ENCODE measurements at regions not wholly inside any gene's neighbourhood (a gene's known extent, or its start where the extent isn't known, plus 50 kb on each side); places are given as distances from the start of the nearest gene placed in this dataset.

DNA sequence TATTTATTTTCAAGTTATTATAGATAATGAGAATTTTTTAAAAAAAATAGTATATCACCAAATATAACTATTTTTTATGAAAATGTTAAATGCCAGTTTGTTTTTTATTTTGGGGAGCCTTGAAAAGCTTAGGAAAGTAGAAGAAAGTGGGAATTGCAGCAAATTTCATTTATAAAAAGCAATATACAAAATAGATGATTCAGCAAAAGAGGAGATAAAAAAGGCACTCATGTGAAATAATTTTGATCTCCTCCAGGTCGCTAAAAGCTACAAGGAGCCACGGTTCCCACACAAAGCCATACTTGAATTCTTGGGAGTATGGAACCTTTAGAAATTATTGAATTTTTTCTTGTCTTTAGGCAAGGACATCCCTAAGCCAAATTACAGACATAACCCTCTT lies 625.0 kb upstream of the SGO1 start:
- H3K4me1 ChIP-seq (ENCODE audit: control insufficient read depth, insufficient read depth, low read length) = peaks cover 3% of the 10 kb centered on the region
- H3K4me3 ChIP-seq (ENCODE audit: low read length) = no peak overlapping the region
- no peaks in the 10 kb centered on the region for H3K27me3 ChIP-seq (replicated peaks; ENCODE audit: control insufficient read depth, insufficient read depth, low read length)
- no peak for DNase-seq (ENCODE audit: low read depth)
- H3K36me3 ChIP-seq (ENCODE audit: control insufficient read depth, insufficient read depth, low read length, severe bottlenecking) = no peaks in the 10 kb centered on the region
- H3K9ac ChIP-seq (ENCODE audit: low read length) = no peak overlapping the region
- H3K9me3 ChIP-seq (ENCODE audit: control insufficient read depth, low read length) = peaks cover 8% of the 10 kb centered on the region

DNA sequence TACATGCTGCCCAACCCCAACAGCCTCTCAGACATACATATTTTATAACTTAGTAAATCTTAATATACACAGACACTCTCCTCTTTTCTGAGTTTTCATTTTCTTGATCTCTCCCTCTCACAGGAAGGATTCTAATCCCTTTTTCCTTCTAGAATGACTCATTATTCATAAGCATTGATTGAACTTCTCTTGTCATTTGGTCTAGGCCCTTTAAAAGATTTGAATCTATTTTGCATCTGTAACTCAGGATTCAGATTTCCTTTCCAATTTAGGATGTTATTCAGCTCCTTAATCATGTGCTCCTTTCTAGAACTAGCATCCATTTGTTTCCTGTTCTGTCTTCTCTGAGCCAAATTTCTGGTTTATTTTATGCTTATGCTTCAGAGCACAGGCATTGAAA lies 624.5 kb upstream of the SGO1 start:
- no peaks in the 10 kb centered on the region for H3K36me3 ChIP-seq (ENCODE audit: control insufficient read depth, insufficient read depth, low read length, severe bottlenecking)
- H3K9ac ChIP-seq (ENCODE audit: low read length) = no peak overlapping the region
- H3K4me3 ChIP-seq (ENCODE audit: low read length) = no peak overlapping the region
- no peak for DNase-seq (ENCODE audit: low read depth)
- no peaks in the 10 kb centered on the region for H3K27me3 ChIP-seq (replicated peaks; ENCODE audit: control insufficient read depth, insufficient read depth, low read length)
- peaks cover 3% of the 10 kb centered on the region for H3K4me1 ChIP-seq (ENCODE audit: control insufficient read depth, insufficient read depth, low read length)
- peaks cover 8% of the 10 kb centered on the region for H3K9me3 ChIP-seq (ENCODE audit: control insufficient read depth, low read length)

DNA sequence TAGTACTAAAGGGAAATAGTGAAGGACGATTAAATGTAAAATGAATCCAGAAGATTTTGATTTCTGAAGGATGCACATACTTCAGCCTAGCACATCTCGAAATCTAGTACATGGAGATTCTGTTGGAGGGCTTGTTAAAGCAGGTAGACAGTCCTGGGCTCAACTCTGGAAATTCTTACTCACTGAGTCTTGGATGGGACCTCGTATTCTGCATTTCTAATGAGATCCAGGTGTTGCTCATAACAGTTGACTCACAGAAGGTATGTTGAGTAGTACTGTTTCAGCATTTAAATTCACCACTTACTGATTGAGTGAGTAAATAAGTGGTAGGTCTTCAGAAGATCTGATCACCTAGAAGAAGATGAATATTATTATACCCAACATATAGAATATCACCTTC lies 623.4 kb upstream of the SGO1 start:
- peaks cover 8% of the 10 kb centered on the region for H3K9me3 ChIP-seq (ENCODE audit: control insufficient read depth, low read length)
- H3K36me3 ChIP-seq (ENCODE audit: control insufficient read depth, insufficient read depth, low read length, severe bottlenecking) = no peaks in the 10 kb centered on the region
- peaks cover 3% of the 10 kb centered on the region for H3K4me1 ChIP-seq (ENCODE audit: control insufficient read depth, insufficient read depth, low read length)
- no peak overlapping the region for H3K4me3 ChIP-seq (ENCODE audit: low read length)
- no peak for DNase-seq (ENCODE audit: low read depth)
- no peaks in the 10 kb centered on the region for H3K27me3 ChIP-seq (replicated peaks; ENCODE audit: control insufficient read depth, insufficient read depth, low read length)
- H3K9ac ChIP-seq (ENCODE audit: low read length) = no peak overlapping the region

DNA sequence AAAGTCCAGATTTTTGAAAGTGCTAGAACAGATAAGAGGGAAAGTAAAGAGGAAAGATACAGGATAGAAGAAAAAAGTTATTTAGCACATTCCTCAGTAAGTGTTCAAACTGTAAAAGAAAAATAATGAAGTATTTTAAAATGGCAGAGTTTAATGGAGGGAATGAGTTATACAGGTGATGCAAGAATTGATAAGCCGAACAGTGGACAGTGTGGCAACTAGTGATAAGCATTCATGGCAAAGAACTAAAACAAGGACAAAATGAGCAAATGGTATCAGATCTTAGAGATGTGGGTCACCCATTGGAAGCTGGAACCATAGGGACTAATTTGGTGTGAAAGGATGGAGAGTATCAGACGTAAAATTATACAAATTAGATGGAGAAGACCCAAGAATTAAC lies 622.9 kb upstream of the SGO1 start:
- H3K4me1 ChIP-seq (ENCODE audit: control insufficient read depth, insufficient read depth, low read length) = peaks cover 3% of the 10 kb centered on the region

DNA sequence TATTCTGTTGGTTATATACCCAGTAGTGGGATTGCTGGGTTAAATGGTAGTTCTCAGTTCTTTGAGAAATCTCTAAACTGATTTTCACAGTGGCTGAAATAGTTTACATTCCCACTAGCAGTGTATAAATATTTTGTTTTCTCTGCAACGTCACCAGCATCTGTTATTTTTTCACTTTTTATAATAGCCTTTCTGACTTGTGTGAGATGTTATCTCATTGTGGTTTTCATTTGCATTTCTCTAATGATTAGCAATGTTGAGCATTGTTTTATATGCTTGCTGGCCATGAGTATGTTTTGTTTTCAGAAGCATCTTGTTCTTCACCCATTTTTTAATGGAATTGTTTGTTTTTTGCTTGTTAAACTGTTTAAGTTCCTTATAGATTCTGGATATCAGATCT lies 612.7 kb upstream of the SGO1 start:
- no peaks in the 10 kb centered on the region for H3K4me1 ChIP-seq (ENCODE audit: control insufficient read depth, insufficient read depth, low read length)
- no peaks in the 10 kb centered on the region for H3K36me3 ChIP-seq (ENCODE audit: control insufficient read depth, insufficient read depth, low read length, severe bottlenecking)
- H3K4me3 ChIP-seq (ENCODE audit: low read length) = no peak overlapping the region
- no peak for DNase-seq (ENCODE audit: low read depth)
- H3K9ac ChIP-seq (ENCODE audit: low read length) = no peak overlapping the region
- H3K27me3 ChIP-seq (replicated peaks; ENCODE audit: control insufficient read depth, insufficient read depth, low read length) = no peaks in the 10 kb centered on the region
- peaks cover 16% of the 10 kb centered on the region for H3K9me3 ChIP-seq (ENCODE audit: control insufficient read depth, low read length)

More for the DNA sequence above, 622.9 kb upstream of the SGO1 start:
- Histone ChIP-seq H3K9me3 (ENCODE audit: control insufficient read depth, low read length) (peaks cover 8% of the 10 kb centered on the region), H3K4me3 (ENCODE audit: low read length) (no peak overlapping the region), H3K36me3 (ENCODE audit: control insufficient read depth, insufficient read depth, low read length, severe bottlenecking) (no peaks in the 10 kb centered on the region), H3K9ac (ENCODE audit: low read length) (no peak overlapping the region), H3K27me3 (replicated peaks; ENCODE audit: control insufficient read depth, insufficient read depth, low read length) (no peaks in the 10 kb centered on the region)
- no peak for DNase-seq (ENCODE audit: low read depth)

DNA sequence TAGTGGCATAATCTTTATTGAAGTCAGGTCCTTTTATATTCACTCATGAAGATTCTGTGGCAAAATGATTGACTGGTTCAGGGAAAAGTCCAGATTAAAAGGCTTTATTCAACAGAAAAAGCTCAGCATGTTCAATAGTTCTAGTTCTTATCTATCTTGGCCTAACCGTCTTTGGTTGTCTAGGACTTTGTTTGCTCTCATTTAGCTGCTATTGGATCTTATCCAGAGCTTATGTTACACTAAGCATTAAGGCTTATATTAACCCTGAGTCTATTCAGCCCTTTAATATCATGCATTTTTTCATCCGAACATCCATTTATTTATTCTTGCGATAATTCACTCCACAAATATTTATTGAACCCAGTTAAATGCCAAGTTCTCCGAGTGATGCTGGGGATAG lies 601.0 kb upstream of the SGO1 start:
- H3K9me3 ChIP-seq (ENCODE audit: control insufficient read depth, low read length) = no peaks in the 10 kb centered on the region
- H3K27me3 ChIP-seq (replicated peaks; ENCODE audit: control insufficient read depth, insufficient read depth, low read length) = no peaks in the 10 kb centered on the region
- H3K4me1 ChIP-seq (ENCODE audit: control insufficient read depth, insufficient read depth, low read length) = no peaks in the 10 kb centered on the region
- no peak for DNase-seq (ENCODE audit: low read depth)
- no peak overlapping the region for H3K9ac ChIP-seq (ENCODE audit: low read length)
- H3K4me3 ChIP-seq (ENCODE audit: low read length) = no peak overlapping the region
- H3K36me3 ChIP-seq (ENCODE audit: control insufficient read depth, insufficient read depth, low read length, severe bottlenecking) = no peaks in the 10 kb centered on the region

DNA sequence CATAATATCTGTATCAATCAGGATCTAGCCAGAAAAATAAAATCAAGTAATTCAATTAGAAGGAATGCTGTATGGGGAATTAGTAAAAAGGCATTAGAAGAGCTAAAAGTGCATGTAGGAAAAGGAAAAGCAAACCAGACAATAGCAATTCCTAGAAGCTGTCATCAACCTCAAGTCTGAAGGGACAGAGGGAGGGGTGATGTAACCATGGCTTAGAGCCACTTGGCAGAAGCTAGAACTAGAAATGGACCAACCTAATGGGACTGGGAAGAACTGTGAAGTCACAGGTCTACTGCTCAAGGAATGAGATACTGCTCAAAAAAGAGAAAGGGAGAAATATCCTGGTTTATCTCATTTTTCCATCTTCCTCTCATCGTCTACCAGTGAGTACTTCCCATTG lies 590.7 kb upstream of the SGO1 start:
- Histone ChIP-seq H3K27me3 (replicated peaks; ENCODE audit: control insufficient read depth, insufficient read depth, low read length) (no peaks in the 10 kb centered on the region), H3K9me3 (ENCODE audit: control insufficient read depth, low read length) (peaks cover 5% of the 10 kb centered on the region), H3K4me3 (ENCODE audit: low read length) (no peak overlapping the region), H3K36me3 (ENCODE audit: control insufficient read depth, insufficient read depth, low read length, severe bottlenecking) (no peaks in the 10 kb centered on the region), H3K4me1 (ENCODE audit: control insufficient read depth, insufficient read depth, low read length) (no peaks in the 10 kb centered on the region), H3K9ac (ENCODE audit: low read length) (no peak overlapping the region)
- no peak for DNase-seq (ENCODE audit: low read depth)

DNA sequence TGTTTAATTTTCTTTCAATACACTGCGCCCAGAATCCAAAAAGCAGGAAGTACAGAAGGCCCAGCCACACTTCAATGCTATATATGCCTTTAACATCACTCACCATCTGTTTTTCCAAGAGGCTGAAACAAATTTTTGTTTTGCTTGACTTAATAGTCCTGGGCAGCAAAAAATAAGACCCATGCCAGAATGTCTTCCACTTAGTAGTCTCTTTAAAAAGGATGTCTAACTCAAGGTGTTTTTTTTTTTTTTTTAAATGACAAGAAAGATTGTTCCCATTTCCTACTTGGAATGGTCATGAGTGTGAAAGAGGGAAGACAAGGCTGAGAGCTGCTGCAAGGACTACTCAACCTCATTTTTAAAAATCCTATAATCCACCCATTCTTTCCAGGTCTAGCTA lies 590.3 kb upstream of the SGO1 start:
- Histone ChIP-seq H3K4me1 (ENCODE audit: control insufficient read depth, insufficient read depth, low read length) (no peaks in the 10 kb centered on the region), H3K9me3 (ENCODE audit: control insufficient read depth, low read length) (peaks cover 5% of the 10 kb centered on the region), H3K4me3 (ENCODE audit: low read length) (no peak overlapping the region), H3K36me3 (ENCODE audit: control insufficient read depth, insufficient read depth, low read length, severe bottlenecking) (no peaks in the 10 kb centered on the region), H3K27me3 (replicated peaks; ENCODE audit: control insufficient read depth, insufficient read depth, low read length) (no peaks in the 10 kb centered on the region), H3K9ac (ENCODE audit: low read length) (no peak overlapping the region)
- DNase-seq (ENCODE audit: low read depth) = no peak

DNA sequence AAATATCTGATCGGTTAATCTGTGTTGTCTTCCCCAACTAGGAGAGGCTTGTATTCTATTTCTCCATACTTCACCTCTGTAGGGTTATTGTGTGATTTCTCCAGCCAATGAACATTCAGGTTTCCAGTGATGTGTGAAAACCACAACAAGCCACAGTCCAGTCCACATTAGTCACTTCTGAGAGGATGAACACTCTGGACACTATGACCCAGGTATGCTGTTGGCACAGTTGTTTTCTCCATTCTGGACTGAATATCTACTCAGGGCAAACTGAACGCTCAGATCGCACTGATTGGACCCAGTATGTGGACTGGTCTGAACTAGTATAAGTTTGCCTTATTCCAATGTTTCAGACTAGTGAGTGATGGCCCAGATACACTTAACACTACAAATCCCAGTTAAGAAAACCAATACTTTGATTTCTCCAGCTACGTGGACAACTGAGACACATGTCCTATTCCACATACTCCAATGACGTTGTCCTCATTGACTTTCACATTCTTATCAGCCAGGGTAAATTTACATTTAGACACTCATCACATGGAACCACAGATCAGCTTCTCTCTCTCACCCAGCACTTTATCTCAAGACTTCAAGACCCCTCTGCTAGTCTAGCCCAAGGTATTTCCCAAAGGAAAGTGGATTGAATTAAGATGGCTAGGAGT lies 587.4 kb upstream of the SGO1 start:
- Histone ChIP-seq H3K36me3 (ENCODE audit: control insufficient read depth, insufficient read depth, low read length, severe bottlenecking) (no peaks in the 10 kb centered on the region), H3K9ac (ENCODE audit: low read length) (no peak overlapping the region), H3K9me3 (ENCODE audit: control insufficient read depth, low read length) (no peaks in the 10 kb centered on the region), H3K4me3 (ENCODE audit: low read length) (no peak overlapping the region), H3K4me1 (ENCODE audit: control insufficient read depth, insufficient read depth, low read length) (no peaks in the 10 kb centered on the region), H3K27me3 (replicated peaks; ENCODE audit: control insufficient read depth, insufficient read depth, low read length) (no peaks in the 10 kb centered on the region)
- no peak for DNase-seq (ENCODE audit: low read depth)

DNA sequence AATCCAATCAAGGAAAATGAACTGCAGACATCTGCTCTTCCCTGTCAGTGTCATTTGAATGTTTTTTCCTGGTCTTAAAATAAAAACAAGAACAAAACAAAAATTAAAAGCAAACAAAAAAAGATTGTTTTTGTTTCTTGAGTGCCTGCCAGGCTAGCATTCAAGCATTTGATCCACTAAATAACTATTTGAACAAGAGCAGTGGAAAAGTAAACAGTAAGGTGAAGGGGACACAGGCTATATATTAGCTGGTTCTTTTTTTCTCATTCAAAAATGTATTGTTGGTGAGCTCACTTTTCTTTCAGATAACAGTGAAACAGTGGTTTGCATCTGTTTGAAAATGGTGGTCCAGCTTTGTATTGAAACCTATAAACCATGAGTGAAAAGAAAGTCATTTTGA lies 586.9 kb upstream of the SGO1 start:
- no peaks in the 10 kb centered on the region for H3K36me3 ChIP-seq (ENCODE audit: control insufficient read depth, insufficient read depth, low read length, severe bottlenecking)
- no peaks in the 10 kb centered on the region for H3K9me3 ChIP-seq (ENCODE audit: control insufficient read depth, low read length)
- no peak overlapping the region for H3K4me3 ChIP-seq (ENCODE audit: low read length)
- no peak overlapping the region for H3K9ac ChIP-seq (ENCODE audit: low read length)
- H3K27me3 ChIP-seq (replicated peaks; ENCODE audit: control insufficient read depth, insufficient read depth, low read length) = no peaks in the 10 kb centered on the region
- DNase-seq (ENCODE audit: low read depth) = no peak
- no peaks in the 10 kb centered on the region for H3K4me1 ChIP-seq (ENCODE audit: control insufficient read depth, insufficient read depth, low read length)

DNA sequence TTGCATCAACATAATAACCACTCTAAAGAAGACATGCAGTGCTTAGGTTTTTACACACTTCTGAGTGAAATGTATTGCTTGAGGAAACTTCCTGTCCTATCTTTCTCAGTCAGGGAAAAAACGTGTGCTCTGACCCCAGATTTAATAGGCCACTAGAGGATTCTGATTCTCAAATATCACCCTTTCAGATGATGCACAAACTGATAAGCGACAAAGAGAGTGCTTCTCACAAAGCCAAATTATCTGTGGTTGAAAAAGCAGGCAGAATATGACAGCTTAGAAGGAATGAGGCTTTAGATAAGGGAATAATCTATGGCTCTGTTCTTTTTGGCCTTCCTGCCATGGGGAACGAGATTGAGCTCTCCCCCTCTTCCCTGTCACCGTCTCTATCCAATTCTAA lies 583.4 kb upstream of the SGO1 start:
- no peak overlapping the region for H3K4me3 ChIP-seq (ENCODE audit: low read length)
- H3K27me3 ChIP-seq (replicated peaks; ENCODE audit: control insufficient read depth, insufficient read depth, low read length) = no peaks in the 10 kb centered on the region
- no peak overlapping the region for H3K9ac ChIP-seq (ENCODE audit: low read length)
- no peaks in the 10 kb centered on the region for H3K9me3 ChIP-seq (ENCODE audit: control insufficient read depth, low read length)
- H3K4me1 ChIP-seq (ENCODE audit: control insufficient read depth, insufficient read depth, low read length) = no peaks in the 10 kb centered on the region
- no peak for DNase-seq (ENCODE audit: low read depth)
- no peaks in the 10 kb centered on the region for H3K36me3 ChIP-seq (ENCODE audit: control insufficient read depth, insufficient read depth, low read length, severe bottlenecking)

DNA sequence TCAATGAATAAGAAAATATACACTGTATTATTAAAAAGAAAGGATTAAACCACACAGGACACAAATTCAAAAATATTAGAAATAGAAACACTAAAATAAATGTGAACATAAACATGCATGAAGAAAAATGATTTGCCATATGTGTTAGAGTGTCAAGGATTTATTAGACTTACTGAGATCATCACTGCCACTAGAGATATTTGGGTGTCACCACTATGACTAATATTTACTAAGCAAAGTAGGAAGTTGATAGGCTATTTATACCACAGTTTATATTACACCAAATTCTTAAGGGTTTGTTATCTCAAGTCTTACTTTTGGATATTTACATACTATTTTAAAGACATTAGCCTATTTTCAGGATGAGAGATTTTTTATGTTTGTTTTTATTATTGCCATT lies 575.0 kb upstream of the SGO1 start:
- no peaks in the 10 kb centered on the region for H3K4me1 ChIP-seq (ENCODE audit: control insufficient read depth, insufficient read depth, low read length)
- no peak overlapping the region for H3K9ac ChIP-seq (ENCODE audit: low read length)
- no peaks in the 10 kb centered on the region for H3K36me3 ChIP-seq (ENCODE audit: control insufficient read depth, insufficient read depth, low read length, severe bottlenecking)
- no peak for DNase-seq (ENCODE audit: low read depth)
- H3K27me3 ChIP-seq (replicated peaks; ENCODE audit: control insufficient read depth, insufficient read depth, low read length) = no peaks in the 10 kb centered on the region
- H3K9me3 ChIP-seq (ENCODE audit: control insufficient read depth, low read length) = no peaks in the 10 kb centered on the region
- H3K4me3 ChIP-seq (ENCODE audit: low read length) = no peak overlapping the region
